ENCODE measurements at regions not wholly inside any gene's neighbourhood (a gene's known extent, or its start where the extent isn't known, plus 50 kb on each side); places are given as distances from the start of the nearest gene placed in this dataset.

- TF ChIP-seq, protein P1, sequence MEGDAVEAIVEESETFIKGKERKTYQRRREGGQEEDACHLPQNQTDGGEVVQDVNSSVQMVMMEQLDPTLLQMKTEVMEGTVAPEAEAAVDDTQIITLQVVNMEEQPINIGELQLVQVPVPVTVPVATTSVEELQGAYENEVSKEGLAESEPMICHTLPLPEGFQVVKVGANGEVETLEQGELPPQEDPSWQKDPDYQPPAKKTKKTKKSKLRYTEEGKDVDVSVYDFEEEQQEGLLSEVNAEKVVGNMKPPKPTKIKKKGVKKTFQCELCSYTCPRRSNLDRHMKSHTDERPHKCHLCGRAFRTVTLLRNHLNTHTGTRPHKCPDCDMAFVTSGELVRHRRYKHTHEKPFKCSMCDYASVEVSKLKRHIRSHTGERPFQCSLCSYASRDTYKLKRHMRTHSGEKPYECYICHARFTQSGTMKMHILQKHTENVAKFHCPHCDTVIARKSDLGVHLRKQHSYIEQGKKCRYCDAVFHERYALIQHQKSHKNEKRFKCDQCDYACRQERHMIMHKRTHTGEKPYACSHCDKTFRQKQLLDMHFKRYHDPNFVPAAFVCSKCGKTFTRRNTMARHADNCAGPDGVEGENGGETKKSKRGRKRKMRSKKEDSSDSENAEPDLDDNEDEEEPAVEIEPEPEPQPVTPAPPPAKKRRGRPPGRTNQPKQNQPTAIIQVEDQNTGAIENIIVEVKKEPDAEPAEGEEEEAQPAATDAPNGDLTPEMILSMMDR (IDR thresholded peaks at IDR 0.05; ENCODE audit: borderline replicate concordance, extremely low read depth, low read length, poor library complexity, severe bottlenecking): peak; percentile 49
- TF ChIP-seq EZH2 (IDR thresholded peaks at IDR 0.05; ENCODE audit: borderline replicate concordance, low read depth, low read length, severe bottlenecking): no peak
These were observed 659.0 kb upstream of the CDH7 start for GRCh38 chr18:65091744-65092329.

All from DND-41 (cell line).